Hepatocyte (in vitro differentiated cells): ENCODE measurements at regions not wholly inside any gene's neighbourhood (a gene's known extent, or its start where the extent isn't known, plus 50 kb on each side); places are given as distances from the start of the nearest gene placed in this dataset.

Source experiments
- DNase-seq: peaks from one replicate; pipeline ENCODE4 v3.0.0-alpha.2; 2016; ENCODE audit warnings: low spot score
- H2AFZ ChIP-seq: fragments of 200-600 bp; sonication (generic); 2 replicates; pipeline ENCODE4 v1.6.0; 2016; ENCODE audit warnings: antibody characterized with exemption, mild to moderate bottlenecking
- H3K27ac ChIP-seq: fragments of 200-600 bp; sonication (generic); 2 replicates; pipeline ENCODE4 v1.5.1; 2016; ENCODE audit warnings: mild to moderate bottlenecking
- H3K27me3 ChIP-seq: fragments of 200-600 bp; sonication (generic); 2 replicates; pipeline ENCODE4 v1.6.1; 2016
- H3K36me3 ChIP-seq: fragments of 200-600 bp; sonication (generic); replicated peaks from 2 replicates; pipeline ENCODE4 v1.5.1; 2016; ENCODE audit warnings: low read depth; ENCODE audit not compliant: insufficient read depth
- H3K4me1 ChIP-seq: fragments of 200-600 bp; sonication (generic); 2 replicates; pipeline ENCODE4 v1.5.1; 2016; ENCODE audit warnings: mild to moderate bottlenecking, moderate library complexity; ENCODE audit not compliant: insufficient read depth
- H3K4me2 ChIP-seq: fragments of 200-600 bp; sonication (generic); 2 replicates; pipeline ENCODE4 v1.6.0; 2016
- H3K4me3 ChIP-seq: fragments of 200-600 bp; sonication (generic); 2 replicates; pipeline ENCODE4 v1.5.1; 2016; ENCODE audit warnings: mild to moderate bottlenecking
- H3K79me2 ChIP-seq: fragments of 200-600 bp; sonication (generic); 2 replicates; pipeline ENCODE4 v1.6.0; 2017; ENCODE audit warnings: mild to moderate bottlenecking
- H3K9me2 ChIP-seq: fragments of 200-600 bp; sonication (generic); replicated peaks from 2 replicates; pipeline ENCODE4 v1.6.0; 2017; ENCODE audit warnings: mild to moderate bottlenecking; ENCODE audit not compliant: insufficient read depth
- H3K9me3 ChIP-seq: fragments of 200-600 bp; sonication (generic); 2 replicates; pipeline ENCODE4 v1.5.1; 2016; ENCODE audit warnings: low read depth, mild to moderate bottlenecking
- H4K20me1 ChIP-seq: fragments of 200-600 bp; sonication (generic); 2 replicates; pipeline ENCODE4 v1.6.0; 2016; ENCODE audit warnings: mild to moderate bottlenecking; ENCODE audit not compliant: insufficient read depth, poor library complexity, severe bottlenecking
- EZH2 ChIP-seq: fragments of 200-600 bp; sonication (generic); IDR thresholded peaks from 2 replicates; pipeline ENCODE4 v1.6.1; 2016; ENCODE audit warnings: antibody characterized with exemption, mild to moderate bottlenecking, borderline replicate concordance
- EZH2phosphoT487 ChIP-seq: fragments of 200-600 bp; sonication (generic); IDR thresholded peaks from one replicate; pipeline ENCODE4 v1.6.1; 2018; ENCODE audit warnings: antibody characterized with exemption, mild to moderate bottlenecking, low read depth, moderate library complexity; ENCODE audit not compliant: unreplicated experiment, severe bottlenecking
- WGBS: methylation state at CpG from one replicate; pipeline ENCODE4 v1.1.6; 2016; ENCODE audit warnings: low lambda C conversion rate; ENCODE audit errors: missing lambda C conversion rate; 5-methylcytosine and 5-hydroxymethylcytosine counted together
- TF ChIP-seq, protein P1 (sequence below): fragments of 200-600 bp; sonication (generic); IDR thresholded peaks from 2 replicates; pipeline ENCODE4 v1.5.1; 2016; ENCODE audit warnings: antibody characterized with exemption, mild to moderate bottlenecking; ENCODE audit not compliant: poor library complexity

DNA sequence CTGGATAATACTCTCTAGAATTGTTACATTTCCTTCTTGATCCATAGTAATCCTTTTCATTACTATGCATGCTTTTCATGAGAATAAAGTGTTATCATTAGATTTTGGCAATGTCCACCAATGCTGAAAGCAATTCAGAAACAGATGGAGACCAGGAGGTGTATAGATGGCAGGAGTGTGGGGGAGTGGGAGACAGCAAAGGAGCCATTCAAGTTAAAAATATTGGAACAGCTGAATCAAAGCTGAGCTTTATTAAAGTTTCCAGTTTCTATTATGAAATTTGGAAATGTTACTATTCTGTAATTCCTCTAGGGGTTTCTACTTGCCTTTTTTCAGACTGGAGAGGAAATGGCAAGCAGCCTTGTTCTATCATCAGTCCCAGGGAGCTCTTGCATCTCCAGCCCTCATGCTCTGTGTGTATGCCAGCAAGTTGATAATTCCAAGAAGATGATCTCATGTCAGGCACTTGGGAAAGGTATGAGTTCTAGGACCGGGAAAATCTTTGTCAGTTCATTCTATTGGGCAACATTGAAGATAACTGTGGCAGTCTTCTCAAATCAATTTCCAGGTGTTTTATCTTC, 228.0 kb downstream of the CD109 start:
- Histone ChIP-seq H3K27ac (no peak overlapping the region), H2AFZ (no peak overlapping the region), H3K36me3 (no peaks in the 10 kb centered on the region), H4K20me1 (no peaks in the 10 kb centered on the region), H3K27me3 (no peaks in the 10 kb centered on the region), H3K79me2 (no peaks in the 10 kb centered on the region), H3K4me1 (no peaks in the 10 kb centered on the region), H3K4me2 (no peak overlapping the region), H3K4me3 (no peak overlapping the region), H3K9me3 (no peaks in the 10 kb centered on the region), H3K9me2 (no peaks in the 10 kb centered on the region)
- WGBS: 71% methylated on average over 1 of the region's 1 CpG
- no peak for DNase-seq
- TF ChIP-seq EZH2: no peak
- no peak for TF ChIP-seq EZH2phosphoT487
- TF ChIP-seq, protein P1, sequence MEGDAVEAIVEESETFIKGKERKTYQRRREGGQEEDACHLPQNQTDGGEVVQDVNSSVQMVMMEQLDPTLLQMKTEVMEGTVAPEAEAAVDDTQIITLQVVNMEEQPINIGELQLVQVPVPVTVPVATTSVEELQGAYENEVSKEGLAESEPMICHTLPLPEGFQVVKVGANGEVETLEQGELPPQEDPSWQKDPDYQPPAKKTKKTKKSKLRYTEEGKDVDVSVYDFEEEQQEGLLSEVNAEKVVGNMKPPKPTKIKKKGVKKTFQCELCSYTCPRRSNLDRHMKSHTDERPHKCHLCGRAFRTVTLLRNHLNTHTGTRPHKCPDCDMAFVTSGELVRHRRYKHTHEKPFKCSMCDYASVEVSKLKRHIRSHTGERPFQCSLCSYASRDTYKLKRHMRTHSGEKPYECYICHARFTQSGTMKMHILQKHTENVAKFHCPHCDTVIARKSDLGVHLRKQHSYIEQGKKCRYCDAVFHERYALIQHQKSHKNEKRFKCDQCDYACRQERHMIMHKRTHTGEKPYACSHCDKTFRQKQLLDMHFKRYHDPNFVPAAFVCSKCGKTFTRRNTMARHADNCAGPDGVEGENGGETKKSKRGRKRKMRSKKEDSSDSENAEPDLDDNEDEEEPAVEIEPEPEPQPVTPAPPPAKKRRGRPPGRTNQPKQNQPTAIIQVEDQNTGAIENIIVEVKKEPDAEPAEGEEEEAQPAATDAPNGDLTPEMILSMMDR: no peak

DNA sequence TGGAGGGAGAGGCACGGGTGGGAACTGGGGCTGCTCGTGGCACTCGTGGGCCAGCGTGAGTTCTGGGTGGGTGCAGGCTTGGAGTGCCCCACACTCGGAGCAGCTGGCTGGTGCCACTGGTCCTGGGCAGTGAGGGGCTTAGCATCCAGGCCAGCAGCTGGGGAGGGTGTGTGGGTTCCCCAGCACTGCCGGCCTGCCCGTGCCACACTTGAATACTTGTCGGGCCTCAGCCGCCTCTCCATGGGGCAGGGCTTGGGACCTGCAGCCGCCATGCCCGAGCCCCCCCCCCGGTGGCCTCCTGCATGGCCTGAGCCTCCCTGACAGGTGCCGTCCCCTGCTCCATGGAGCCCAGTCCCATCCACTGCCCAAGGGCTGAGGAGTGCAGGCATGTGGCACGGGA, 207.2 kb downstream of the CD109 start:
- H3K9me2 ChIP-seq: no peaks in the 10 kb centered on the region
- no peaks in the 10 kb centered on the region for H3K27me3 ChIP-seq
- H3K79me2 ChIP-seq: no peaks in the 10 kb centered on the region
- H3K4me2 ChIP-seq: no peak overlapping the region
- no peak overlapping the region for H3K27ac ChIP-seq
- no peak overlapping the region for H2AFZ ChIP-seq
- no peaks in the 10 kb centered on the region for H3K4me1 ChIP-seq
- TF ChIP-seq, protein P1: no peak
- TF ChIP-seq EZH2phosphoT487: no peak
- no peak for TF ChIP-seq EZH2
- DNase-seq: peak; percentile 1
- no peak overlapping the region for H3K4me3 ChIP-seq
- no peaks in the 10 kb centered on the region for H4K20me1 ChIP-seq
- 96% methylated on average over 7 of the region's 14 CpGs for WGBS
- no peaks in the 10 kb centered on the region for H3K36me3 ChIP-seq
- H3K9me3 ChIP-seq: no peaks in the 10 kb centered on the region

DNA sequence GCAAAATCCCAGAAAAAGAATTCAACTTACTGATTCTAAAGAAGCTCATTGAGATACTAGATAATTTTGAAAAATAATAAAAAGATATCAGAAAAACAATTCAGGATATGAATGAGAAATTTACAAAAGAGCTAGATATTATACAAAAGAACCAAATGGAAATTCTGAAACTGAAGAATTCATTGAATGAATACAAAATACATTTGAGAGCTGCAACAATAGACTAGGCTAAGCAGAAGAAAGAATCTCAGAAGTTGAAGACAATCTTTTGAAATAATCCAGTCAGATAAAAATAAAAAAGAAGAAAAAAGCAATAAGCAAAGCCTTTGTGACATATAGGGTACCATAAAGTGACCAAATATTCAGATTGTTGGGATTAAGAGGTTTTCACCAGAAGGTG, 206.0 kb downstream of the CD109 start:
- no peak for DNase-seq
- Histone ChIP-seq H3K4me2 (no peak overlapping the region), H3K9me3 (no peaks in the 10 kb centered on the region), H2AFZ (no peak overlapping the region), H3K36me3 (no peaks in the 10 kb centered on the region), H3K4me3 (no peak overlapping the region), H4K20me1 (no peaks in the 10 kb centered on the region), H3K9me2 (no peaks in the 10 kb centered on the region), H3K27ac (no peak overlapping the region), H3K4me1 (no peaks in the 10 kb centered on the region), H3K79me2 (no peaks in the 10 kb centered on the region), H3K27me3 (no peaks in the 10 kb centered on the region)
- TF ChIP-seq EZH2phosphoT487 (no peak), EZH2 (no peak)
- TF ChIP-seq, protein P1: no peak

DNA sequence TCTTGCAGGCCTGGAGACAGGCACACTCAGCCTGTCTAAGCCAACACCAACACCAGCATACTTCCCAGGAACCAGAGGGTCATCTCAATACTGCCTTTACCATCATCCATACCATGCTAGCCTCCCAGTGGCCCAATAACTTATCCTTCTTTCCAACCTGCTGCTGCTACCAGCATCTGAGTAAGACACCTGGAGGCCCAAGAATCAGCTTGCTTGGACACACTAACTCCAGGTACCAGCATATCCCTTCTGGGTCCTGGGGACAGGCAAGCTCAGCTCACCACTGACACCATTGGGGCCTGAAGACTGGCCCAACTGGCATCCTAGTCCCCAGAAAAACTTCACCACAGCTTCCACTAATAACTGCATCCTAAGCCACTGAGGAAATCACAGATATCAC, 205.3 kb downstream of the CD109 start:
- H2AFZ ChIP-seq: no peak overlapping the region
- no peak for DNase-seq
- no peak overlapping the region for H3K4me2 ChIP-seq
- H3K27me3 ChIP-seq: no peaks in the 10 kb centered on the region
- H3K27ac ChIP-seq: no peak overlapping the region
- TF ChIP-seq EZH2phosphoT487 (no peak), EZH2 (no peak)
- TF ChIP-seq, protein P1: no peak
- no peaks in the 10 kb centered on the region for H4K20me1 ChIP-seq
- H3K79me2 ChIP-seq: no peaks in the 10 kb centered on the region
- no peaks in the 10 kb centered on the region for H3K9me3 ChIP-seq
- no peaks in the 10 kb centered on the region for H3K4me1 ChIP-seq
- no peak overlapping the region for H3K4me3 ChIP-seq
- no peaks in the 10 kb centered on the region for H3K36me3 ChIP-seq
- no peaks in the 10 kb centered on the region for H3K9me2 ChIP-seq
